ENCODE measurements at regions not wholly inside any gene's neighbourhood (a gene's known extent, or its start where the extent isn't known, plus 50 kb on each side); places are given as distances from the start of the nearest gene placed in this dataset.

DNA sequence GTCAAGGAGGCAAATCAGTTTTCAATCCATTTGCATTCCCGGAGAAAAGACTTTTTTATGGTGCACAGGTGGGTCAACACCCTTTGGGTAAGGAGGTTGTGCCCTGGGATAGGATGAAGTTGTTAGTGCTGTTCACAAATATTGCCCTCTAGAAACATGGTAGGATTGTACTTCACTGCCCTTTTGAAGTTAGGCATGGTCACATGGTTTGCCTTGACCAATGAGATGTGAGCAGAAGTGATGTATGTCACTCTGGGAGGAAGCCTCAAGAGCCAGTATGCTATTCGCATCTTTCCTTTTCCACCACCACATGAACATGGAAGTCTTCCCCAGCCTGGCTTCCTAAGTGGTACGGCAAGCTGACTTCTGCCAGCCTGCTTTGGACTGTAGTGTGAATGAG is 182.7 kb downstream of the TMX1 start:
- TF ChIP-seq, protein P1, sequence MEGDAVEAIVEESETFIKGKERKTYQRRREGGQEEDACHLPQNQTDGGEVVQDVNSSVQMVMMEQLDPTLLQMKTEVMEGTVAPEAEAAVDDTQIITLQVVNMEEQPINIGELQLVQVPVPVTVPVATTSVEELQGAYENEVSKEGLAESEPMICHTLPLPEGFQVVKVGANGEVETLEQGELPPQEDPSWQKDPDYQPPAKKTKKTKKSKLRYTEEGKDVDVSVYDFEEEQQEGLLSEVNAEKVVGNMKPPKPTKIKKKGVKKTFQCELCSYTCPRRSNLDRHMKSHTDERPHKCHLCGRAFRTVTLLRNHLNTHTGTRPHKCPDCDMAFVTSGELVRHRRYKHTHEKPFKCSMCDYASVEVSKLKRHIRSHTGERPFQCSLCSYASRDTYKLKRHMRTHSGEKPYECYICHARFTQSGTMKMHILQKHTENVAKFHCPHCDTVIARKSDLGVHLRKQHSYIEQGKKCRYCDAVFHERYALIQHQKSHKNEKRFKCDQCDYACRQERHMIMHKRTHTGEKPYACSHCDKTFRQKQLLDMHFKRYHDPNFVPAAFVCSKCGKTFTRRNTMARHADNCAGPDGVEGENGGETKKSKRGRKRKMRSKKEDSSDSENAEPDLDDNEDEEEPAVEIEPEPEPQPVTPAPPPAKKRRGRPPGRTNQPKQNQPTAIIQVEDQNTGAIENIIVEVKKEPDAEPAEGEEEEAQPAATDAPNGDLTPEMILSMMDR (IDR thresholded peaks at IDR 0.05; ENCODE audit: borderline replicate concordance, extremely low read depth, low read length, poor library complexity, severe bottlenecking): no peak
- TF ChIP-seq EZH2 (IDR thresholded peaks at IDR 0.05; ENCODE audit: borderline replicate concordance, low read depth, low read length, severe bottlenecking): no peak
